ENCODE measurements at regions not wholly inside any gene's neighbourhood (a gene's known extent, or its start where the extent isn't known, plus 50 kb on each side); places are given as distances from the start of the nearest gene placed in this dataset.

DNA sequence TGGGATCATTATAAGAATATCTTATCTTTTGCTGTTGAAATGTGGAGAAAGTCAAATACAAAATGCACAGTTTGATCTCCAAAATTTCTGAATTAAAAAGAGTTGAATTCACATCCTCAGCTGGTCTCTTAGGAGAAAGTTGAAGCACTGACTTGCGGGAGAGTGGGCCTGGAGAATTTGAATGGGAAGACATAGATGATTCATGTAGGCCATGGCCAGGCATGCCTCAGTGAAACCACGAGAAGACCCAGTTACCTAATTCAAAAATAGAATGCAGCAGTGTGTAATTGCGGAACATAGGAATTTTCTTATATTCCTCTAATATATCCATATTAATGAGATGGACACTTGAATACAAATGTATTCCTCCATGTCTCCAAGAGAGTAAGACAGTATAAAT is 53.0 kb upstream of the DTNBP1 start:
- no peak for DNase-seq

DNA sequence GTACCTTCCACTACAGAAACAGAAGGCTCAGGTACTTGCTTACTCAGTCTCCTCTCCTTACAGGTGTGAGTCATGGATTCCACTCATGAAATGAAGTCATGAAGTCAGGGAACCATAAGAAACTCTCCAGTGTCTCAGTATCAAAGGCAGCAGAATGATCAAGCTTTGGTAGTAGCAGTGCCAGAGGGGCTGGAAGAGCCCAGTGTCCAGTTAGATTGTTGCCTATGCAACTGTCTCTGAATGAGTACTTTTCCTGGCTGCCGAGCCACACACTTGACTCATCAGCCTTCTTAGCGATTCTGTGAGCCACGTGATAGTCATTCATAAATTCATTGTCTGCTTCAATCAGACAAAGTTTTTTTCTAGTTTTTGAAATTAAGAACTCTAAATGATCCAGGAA is 52.2 kb upstream of the DTNBP1 start:
- DNase-seq: no peak

- DNase-seq: no peak
These were observed 51.8 kb upstream of the DTNBP1 start for GRCh38 chr6:15714658-15715057.

DNA sequence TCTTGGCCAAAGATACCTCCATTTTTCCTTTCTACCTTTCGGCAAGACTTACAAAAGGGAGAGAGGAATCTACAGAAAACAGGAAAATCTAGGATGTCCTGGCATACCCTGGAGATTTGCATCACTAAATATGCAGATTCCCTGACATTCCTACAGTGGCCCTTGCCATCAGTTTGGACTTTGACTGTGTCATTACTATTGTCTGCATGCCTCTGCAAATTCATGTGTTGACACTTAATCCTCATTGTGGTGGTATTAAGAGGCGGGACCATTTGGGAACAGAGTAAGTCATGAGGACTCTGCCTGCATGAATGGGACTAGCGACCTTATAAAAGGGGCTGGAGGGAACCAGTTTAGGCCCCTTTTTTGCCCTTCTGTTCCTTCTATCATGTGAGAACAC is 50.5 kb upstream of the DTNBP1 start:
- no peak for DNase-seq

DNA sequence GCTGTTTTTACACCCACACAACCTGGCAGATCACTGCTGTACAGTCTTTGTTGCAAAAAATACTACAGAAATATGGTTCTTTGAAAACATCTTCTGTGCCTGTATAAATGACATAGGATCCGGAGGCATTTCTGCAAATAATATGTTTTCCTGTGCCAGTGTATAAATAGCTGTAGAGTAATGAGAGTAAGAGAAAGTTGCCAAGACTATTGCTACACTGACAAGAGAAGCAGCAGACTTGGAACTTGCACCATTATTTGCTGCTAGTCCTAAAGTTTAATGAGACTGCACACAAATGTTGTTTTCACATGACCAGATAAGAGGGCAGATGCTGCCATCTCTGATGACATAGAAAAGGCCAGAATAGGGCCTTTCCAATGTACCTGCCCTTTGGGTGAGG is 50.0 kb upstream of the DTNBP1 start:
- no peak for DNase-seq

All from NCI-H1694 (cell line).